ENCODE measurements at regions not wholly inside any gene's neighbourhood (a gene's known extent, or its start where the extent isn't known, plus 50 kb on each side); places are given as distances from the start of the nearest gene placed in this dataset.

- no peak for TF ChIP-seq POLR2A (IDR thresholded peaks at IDR 0.05)
- TF ChIP-seq, protein P1, sequence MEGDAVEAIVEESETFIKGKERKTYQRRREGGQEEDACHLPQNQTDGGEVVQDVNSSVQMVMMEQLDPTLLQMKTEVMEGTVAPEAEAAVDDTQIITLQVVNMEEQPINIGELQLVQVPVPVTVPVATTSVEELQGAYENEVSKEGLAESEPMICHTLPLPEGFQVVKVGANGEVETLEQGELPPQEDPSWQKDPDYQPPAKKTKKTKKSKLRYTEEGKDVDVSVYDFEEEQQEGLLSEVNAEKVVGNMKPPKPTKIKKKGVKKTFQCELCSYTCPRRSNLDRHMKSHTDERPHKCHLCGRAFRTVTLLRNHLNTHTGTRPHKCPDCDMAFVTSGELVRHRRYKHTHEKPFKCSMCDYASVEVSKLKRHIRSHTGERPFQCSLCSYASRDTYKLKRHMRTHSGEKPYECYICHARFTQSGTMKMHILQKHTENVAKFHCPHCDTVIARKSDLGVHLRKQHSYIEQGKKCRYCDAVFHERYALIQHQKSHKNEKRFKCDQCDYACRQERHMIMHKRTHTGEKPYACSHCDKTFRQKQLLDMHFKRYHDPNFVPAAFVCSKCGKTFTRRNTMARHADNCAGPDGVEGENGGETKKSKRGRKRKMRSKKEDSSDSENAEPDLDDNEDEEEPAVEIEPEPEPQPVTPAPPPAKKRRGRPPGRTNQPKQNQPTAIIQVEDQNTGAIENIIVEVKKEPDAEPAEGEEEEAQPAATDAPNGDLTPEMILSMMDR (IDR thresholded peaks at IDR 0.05 in 8 of 11, conservative IDR thresholded peaks at IDR 0.05 in 3 of 11) = no peak
Observed at GRCh38 chrX:96112689-96113088, 572.0 kb upstream of the DIAPH2 start.

All from spleen (tissue), 7 donors.